Caco-2 (cell line): ENCODE measurements at regions not wholly inside any gene's neighbourhood (a gene's known extent, or its start where the extent isn't known, plus 50 kb on each side); places are given as distances from the start of the nearest gene placed in this dataset.

Experiments used
- BruUV-seq: library from RNA; stranded (reverse); fragments of 400-500 nt; replicated peaks from 2 replicates; lab custom pipeline; 2021; lab: Mats Ljungman, UMichigan
- CTCF ChIA-PET: fragments of 300-600 bp; sonication (Branson Sonifier 250); formaldehyde crosslinking; loops from one replicate; lab custom pipeline; 2022; ENCODE audit warnings: antibody characterized with exemption; lab: Charles Lee
- POLR2A ChIA-PET: fragments of 300-600 bp; sonication (Branson Sonifier 250); formaldehyde crosslinking; loops from one replicate; lab custom pipeline; 2022; ENCODE audit warnings: antibody characterized with exemption; lab: Charles Lee
- DNase-seq, 2 experiments: peaks; one replicate each; pipeline versions ENCODE4 v3.0.0 to v3.0.0-alpha.2; 2020 to 2022
- H3K27me3 ChIP-seq: replicated peaks from 2 replicates; pipeline ENCODE4 v1.6.0; 2011; ENCODE audit warnings: low read length; ENCODE audit not compliant: control insufficient read depth, insufficient read depth
- H3K36me3 ChIP-seq: 2 replicates; pipeline ENCODE4 v1.5.1; 2011; ENCODE audit warnings: low read length; ENCODE audit not compliant: control insufficient read depth, insufficient read depth
- H3K4me1 ChIP-seq: fragments of 250-450 bp; sonication (Bioruptor Pico); 2 replicates; pipeline ENCODE4 v1.5.1; 2020; ENCODE audit warnings: mild to moderate bottlenecking
- H3K4me3 ChIP-seq: 2 replicates; pipeline ENCODE4 v1.5.1; 2011; ENCODE audit warnings: low read depth, mild to moderate bottlenecking, control low read depth, low read length
- H3K9me3 ChIP-seq: fragments of 250-450 bp; sonication (Bioruptor Pico); 2 replicates; pipeline ENCODE4 v1.5.1; 2020; ENCODE audit warnings: mild to moderate bottlenecking, moderate library complexity
- H3K27ac Mint-ChIP-seq: one replicate; pipeline ENCODE4 v1.8.0; 2022; ENCODE audit warnings: mixed read lengths; ENCODE audit not compliant: unreplicated experiment
- H3K27me3 Mint-ChIP-seq: one replicate; pipeline ENCODE4 v1.8.0; 2022; ENCODE audit warnings: mixed read lengths; ENCODE audit not compliant: insufficient read depth, unreplicated experiment
- H3K36me3 Mint-ChIP-seq: one replicate; pipeline ENCODE4 v1.8.0; 2022; ENCODE audit warnings: mild to moderate bottlenecking, mixed read lengths; ENCODE audit not compliant: insufficient read depth, unreplicated experiment
- H3K4me1 Mint-ChIP-seq: one replicate; pipeline ENCODE4 v1.8.0; 2022; ENCODE audit warnings: low read depth, mixed read lengths; ENCODE audit not compliant: unreplicated experiment
- H3K4me3 Mint-ChIP-seq: one replicate; pipeline ENCODE4 v1.8.0; 2022; ENCODE audit warnings: mild to moderate bottlenecking, moderate library complexity, mixed read lengths; ENCODE audit not compliant: unreplicated experiment
- H3K9me3 Mint-ChIP-seq: one replicate; pipeline ENCODE4 v1.8.0; 2022; ENCODE audit warnings: mixed read lengths; ENCODE audit not compliant: unreplicated experiment
- CTCF ChIP-seq, 2 experiments: fragments of 200-600 bp in 1 of 2; IDR thresholded peaks; 1 replicate in 1 of 2; 2 replicates in 1 of 2; pipeline versions ENCODE4 v1.5.1 to v1.8.0; 2011 to 2022; ENCODE audit warnings: antibody characterized with exemption in 1 of 2, control low read depth in 1 of 2, inconsistent platforms in 1 of 2, low read depth in 1 of 2, low read length in 1 of 2, mild to moderate bottlenecking in 1 of 2, moderate library complexity in 1 of 2; ENCODE audit not compliant: insufficient read depth in 1 of 2, severe bottlenecking in 1 of 2, unreplicated experiment in 1 of 2
- intact Hi-C: fragments of 100-400 bp; cut with micrococcal nuclease; formaldehyde crosslinking; loops from one replicate; pipeline ENCODE4 v1.10.0; 2022; ENCODE audit not compliant: unreplicated experiment

- Mint-ChIP-seq H3K27ac (no peak overlapping the region), H3K4me1 (peaks cover 6% of the 10 kb centered on the region), H3K36me3 (peaks cover 5% of the 10 kb centered on the region), H3K4me3 (no peak overlapping the region), H3K27me3 (peaks cover 10% of the 10 kb centered on the region), H3K9me3 (no peaks in the 10 kb centered on the region)
- BruUV-seq = no TSS peak
- Histone ChIP-seq H3K4me1 (no peaks in the 10 kb centered on the region), H3K36me3 (no peaks in the 10 kb centered on the region), H3K4me3 (no peak overlapping the region), H3K9me3 (no peaks in the 10 kb centered on the region), H3K27me3 (no peaks in the 10 kb centered on the region)
- CTCF ChIA-PET = no interaction called here
- intact Hi-C loops = no loop called here
- POLR2A ChIA-PET = no interaction called here
- DNase-seq = no peak
- TF ChIP-seq CTCF (IDR thresholded peaks at IDR 0.05; ENCODE audit: insufficient read depth in 1 of 2, low read depth in 1 of 2, low read length in 1 of 2, severe bottlenecking in 1 of 2, unreplicated experiment in 1 of 2) = no peak
These were observed 108.4 kb downstream of the BRMS1L start for GRCh38 chr14:35934499-35934898.

GRCh38 chr14:35932659-35933159, 106.6 kb downstream of the BRMS1L start:
- TF ChIP-seq CTCF (IDR thresholded peaks at IDR 0.05; ENCODE audit: insufficient read depth in 1 of 2, low read depth in 1 of 2, low read length in 1 of 2, severe bottlenecking in 1 of 2, unreplicated experiment in 1 of 2) = no peak
- DNase-seq = peak; percentile 27 to 35
- Histone ChIP-seq H3K9me3 (no peaks in the 10 kb centered on the region), H3K4me3 (peak overlapping the region; percentile 25), H3K36me3 (no peaks in the 10 kb centered on the region), H3K27me3 (no peaks in the 10 kb centered on the region), H3K4me1 (no peaks in the 10 kb centered on the region)
- CTCF ChIA-PET = no interaction called here
- peak overlapping the region; percentile 73 for H3K4me3 Mint-ChIP-seq
- POLR2A ChIA-PET = no interaction called here
- no peak overlapping the region for H3K27ac Mint-ChIP-seq
- no peaks in the 10 kb centered on the region for H3K9me3 Mint-ChIP-seq
- intact Hi-C loops = no loop called here
- no TSS peak for BruUV-seq
- H3K36me3 Mint-ChIP-seq = peaks cover 5% of the 10 kb centered on the region
- H3K4me1 Mint-ChIP-seq = peaks cover 6% of the 10 kb centered on the region
- peaks cover 3% of the 10 kb centered on the region for H3K27me3 Mint-ChIP-seq

GRCh38 chr14:35932136-35932535, 106.0 kb downstream of the BRMS1L start:
- no TSS peak for BruUV-seq
- Histone ChIP-seq H3K4me1 (no peaks in the 10 kb centered on the region), H3K36me3 (no peaks in the 10 kb centered on the region), H3K4me3 (no peak overlapping the region), H3K9me3 (no peaks in the 10 kb centered on the region), H3K27me3 (no peaks in the 10 kb centered on the region)
- Mint-ChIP-seq H3K9me3 (no peaks in the 10 kb centered on the region), H3K27me3 (peaks cover 3% of the 10 kb centered on the region), H3K4me1 (peaks cover 6% of the 10 kb centered on the region), H3K27ac (no peak overlapping the region), H3K4me3 (peak overlapping the region; percentile 73), H3K36me3 (peaks cover 5% of the 10 kb centered on the region)
- TF ChIP-seq CTCF (IDR thresholded peaks at IDR 0.05; ENCODE audit: insufficient read depth in 1 of 2, low read depth in 1 of 2, low read length in 1 of 2, severe bottlenecking in 1 of 2, unreplicated experiment in 1 of 2) = no peak
- ChIA-PET POLR2A (no interaction called here), CTCF (no interaction called here)
- no peak for DNase-seq
- intact Hi-C loops = no loop called here
